GM21619 (cell line): ENCODE measurements at regions not wholly inside any gene's neighbourhood (a gene's known extent, or its start where the extent isn't known, plus 50 kb on each side); places are given as distances from the start of the nearest gene placed in this dataset.

Experiments
- ATAC-seq: cut with Tn5 transposase; IDR thresholded peaks from one replicate; pipeline ENCODE4 v1.9.1; 2021; ENCODE audit not compliant: unreplicated experiment

- no peak for ATAC-seq
Measured at GRCh38 chr5:54774281-54775170, 210.9 kb downstream of the ESM1 start.

- no peak for ATAC-seq
Measured at GRCh38 chr5:54772684-54773083, 212.7 kb downstream of the ESM1 start.

- ATAC-seq: no peak
Measured at GRCh38 chr5:54772231-54772630, 213.2 kb downstream of the ESM1 start.

- ATAC-seq: no peak
Measured at GRCh38 chr5:54769746-54770145, 215.6 kb downstream of the ESM1 start.

GRCh38 chr5:54769072-54769471 lies 216.3 kb downstream of the ESM1 start:
- ATAC-seq: no peak

- no peak for ATAC-seq
Measured at GRCh38 chr5:54766748-54767147, 218.6 kb downstream of the ESM1 start.

GRCh38 chr5:54765165-54766028 lies 220.0 kb downstream of the ESM1 start:
- no peak for ATAC-seq

GRCh38 chr5:54764102-54765090 lies 221.0 kb downstream of the ESM1 start:
- ATAC-seq: no peak

GRCh38 chr5:54761213-54761701 lies 224.1 kb downstream of the ESM1 start:
- no peak for ATAC-seq

GRCh38 chr5:54760182-54760935 lies 225.0 kb downstream of the ESM1 start:
- ATAC-seq: no peak

GRCh38 chr5:54758038-54758437 lies 227.4 kb downstream of the ESM1 start:
- no peak for ATAC-seq

GRCh38 chr5:54757541-54757940 lies 227.9 kb downstream of the ESM1 start:
- ATAC-seq: no peak

- no peak for ATAC-seq
Measured at GRCh38 chr5:54756796-54757402, 228.5 kb downstream of the ESM1 start.

GRCh38 chr5:54756301-54756700 lies 229.1 kb downstream of the ESM1 start:
- ATAC-seq: no peak

GRCh38 chr5:54754878-54755277 lies 230.5 kb downstream of the ESM1 start:
- no peak for ATAC-seq

- ATAC-seq: no peak
Measured at GRCh38 chr5:54754420-54754819, 231.0 kb downstream of the ESM1 start.

- no peak for ATAC-seq
Measured at GRCh38 chr5:54753753-54754152, 231.6 kb downstream of the ESM1 start.

GRCh38 chr5:54753034-54753433 lies 232.4 kb downstream of the ESM1 start:
- peak; percentile 77 for ATAC-seq

GRCh38 chr5:54748527-54748926 lies 231.0 kb downstream of the SNX18 start:
- no peak for ATAC-seq
